ENCODE measurements at regions not wholly inside any gene's neighbourhood (a gene's known extent, or its start where the extent isn't known, plus 50 kb on each side); places are given as distances from the start of the nearest gene placed in this dataset.

- no peak for DNase-seq (ENCODE audit: low read depth)
- no peak overlapping the region for H3K4me3 ChIP-seq (ENCODE audit: low read depth, low read length)
- TF ChIP-seq, protein P1, sequence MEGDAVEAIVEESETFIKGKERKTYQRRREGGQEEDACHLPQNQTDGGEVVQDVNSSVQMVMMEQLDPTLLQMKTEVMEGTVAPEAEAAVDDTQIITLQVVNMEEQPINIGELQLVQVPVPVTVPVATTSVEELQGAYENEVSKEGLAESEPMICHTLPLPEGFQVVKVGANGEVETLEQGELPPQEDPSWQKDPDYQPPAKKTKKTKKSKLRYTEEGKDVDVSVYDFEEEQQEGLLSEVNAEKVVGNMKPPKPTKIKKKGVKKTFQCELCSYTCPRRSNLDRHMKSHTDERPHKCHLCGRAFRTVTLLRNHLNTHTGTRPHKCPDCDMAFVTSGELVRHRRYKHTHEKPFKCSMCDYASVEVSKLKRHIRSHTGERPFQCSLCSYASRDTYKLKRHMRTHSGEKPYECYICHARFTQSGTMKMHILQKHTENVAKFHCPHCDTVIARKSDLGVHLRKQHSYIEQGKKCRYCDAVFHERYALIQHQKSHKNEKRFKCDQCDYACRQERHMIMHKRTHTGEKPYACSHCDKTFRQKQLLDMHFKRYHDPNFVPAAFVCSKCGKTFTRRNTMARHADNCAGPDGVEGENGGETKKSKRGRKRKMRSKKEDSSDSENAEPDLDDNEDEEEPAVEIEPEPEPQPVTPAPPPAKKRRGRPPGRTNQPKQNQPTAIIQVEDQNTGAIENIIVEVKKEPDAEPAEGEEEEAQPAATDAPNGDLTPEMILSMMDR (IDR thresholded peaks at IDR 0.05; ENCODE audit: low read depth, low read length, missing control alignments): no peak
- in situ Hi-C loops (cut with HindIII; ENCODE audit: low sequenced_read_pairs): no loop called here
Observed at GRCh38 chr4:134537701-134538100, 336.1 kb upstream of the PABPC4L start.

DNA sequence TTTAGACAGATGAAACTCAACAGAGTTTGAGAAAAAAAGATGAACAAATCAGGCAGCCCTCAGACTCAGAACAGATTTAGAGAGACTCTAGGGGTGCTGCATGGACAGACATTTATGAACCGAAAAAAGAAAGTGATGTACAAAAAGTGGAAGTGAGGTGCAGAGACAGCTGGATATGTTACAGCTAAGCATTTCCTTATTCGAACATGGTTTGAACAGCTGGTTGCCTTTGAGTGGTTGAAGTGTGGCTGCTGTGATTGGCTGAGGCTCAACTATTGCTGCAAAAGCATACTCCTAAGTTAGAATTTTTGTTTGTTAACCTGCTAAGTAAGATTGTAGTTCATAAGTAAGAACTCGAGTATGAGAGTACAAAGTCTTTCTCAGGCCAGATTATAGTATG is 331.5 kb upstream of the PABPC4L start:
- no peak for DNase-seq (ENCODE audit: low read depth)
- H3K4me3 ChIP-seq (ENCODE audit: low read depth, low read length): no peak overlapping the region
- in situ Hi-C loops (cut with HindIII; ENCODE audit: low sequenced_read_pairs): no loop called here
- TF ChIP-seq, protein P1 (IDR thresholded peaks at IDR 0.05; ENCODE audit: low read depth, low read length, missing control alignments): no peak

- TF ChIP-seq, protein P1 (IDR thresholded peaks at IDR 0.05; ENCODE audit: low read depth, low read length, missing control alignments): no peak
- in situ Hi-C loops (cut with HindIII; ENCODE audit: low sequenced_read_pairs): no loop called here
- no peak overlapping the region for H3K4me3 ChIP-seq (ENCODE audit: low read depth, low read length)
- no peak for DNase-seq (ENCODE audit: low read depth)
Observed at GRCh38 chr4:134531013-134531412, 329.4 kb upstream of the PABPC4L start.

GRCh38 chr4:134529629-134530028 is 328.0 kb upstream of the PABPC4L start:
- DNase-seq (ENCODE audit: low read depth): no peak
- H3K4me3 ChIP-seq (ENCODE audit: low read depth, low read length): no peak overlapping the region
- in situ Hi-C loops (cut with HindIII; ENCODE audit: low sequenced_read_pairs): no loop called here
- TF ChIP-seq, protein P1 (IDR thresholded peaks at IDR 0.05; ENCODE audit: low read depth, low read length, missing control alignments): no peak

DNA sequence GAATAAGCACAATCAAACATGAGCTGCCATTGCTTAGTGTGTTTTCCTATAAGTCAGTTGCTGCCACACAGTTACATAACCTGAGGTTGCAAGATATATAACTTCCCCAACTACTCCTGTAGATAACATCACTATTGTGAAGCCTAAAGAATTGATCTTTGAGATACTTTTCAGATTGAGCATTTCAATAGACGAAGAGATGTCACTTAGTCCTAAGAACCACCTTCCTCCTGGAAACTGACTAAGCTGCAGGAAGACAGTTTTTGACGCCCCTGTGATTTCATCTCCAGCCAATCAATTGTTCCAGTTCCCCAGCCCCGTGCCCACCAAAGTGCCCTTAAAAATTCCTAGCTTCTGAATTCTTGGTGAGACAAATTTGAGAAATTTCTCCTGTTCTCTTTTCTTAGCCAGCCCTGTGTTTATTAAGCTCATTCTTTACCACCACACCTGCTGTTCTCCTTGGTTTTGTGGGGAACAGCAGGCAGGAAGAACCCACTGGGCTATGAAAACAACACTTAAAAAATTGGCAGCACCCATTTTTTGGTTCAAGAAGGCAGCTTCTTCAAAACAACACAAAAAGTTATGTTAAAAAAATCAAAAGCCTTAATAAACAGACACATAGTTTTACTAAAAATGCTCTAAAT is 317.1 kb upstream of the PABPC4L start:
- TF ChIP-seq, protein P1 (IDR thresholded peaks at IDR 0.05; ENCODE audit: low read depth, low read length, missing control alignments): no peak
- no peak overlapping the region for H3K4me3 ChIP-seq (ENCODE audit: low read depth, low read length)
- in situ Hi-C loops (cut with HindIII; ENCODE audit: low sequenced_read_pairs): no loop called here
- DNase-seq (ENCODE audit: low read depth): peak; percentile 43

- H3K4me3 ChIP-seq (ENCODE audit: low read depth, low read length): no peak overlapping the region
- TF ChIP-seq, protein P1 (IDR thresholded peaks at IDR 0.05; ENCODE audit: low read depth, low read length, missing control alignments): no peak
- in situ Hi-C loops (cut with HindIII; ENCODE audit: low sequenced_read_pairs): no loop called here
- no peak for DNase-seq (ENCODE audit: low read depth)
Observed at GRCh38 chr4:134510544-134510943, 309.0 kb upstream of the PABPC4L start.
